MM.1S (cell line): ENCODE measurements at regions not wholly inside any gene's neighbourhood (a gene's known extent, or its start where the extent isn't known, plus 50 kb on each side); places are given as distances from the start of the nearest gene placed in this dataset.

Source experiments
- EZH2 ChIP-seq: fragments of 300-600 bp; sonication (generic); optimal IDR thresholded peaks from 2 replicates; pipeline ENCODE3; 2017; ENCODE audit warnings: low read depth, mild to moderate bottlenecking, antibody characterized with exemption, low read length, mixed read lengths
- EZH2phosphoT487 ChIP-seq: fragments of 300-600 bp; sonication (generic); IDR thresholded peaks from 2 replicates; pipeline ENCODE4 v1.6.1; 2018; ENCODE audit warnings: antibody characterized with exemption, low read length
- TF ChIP-seq, protein P1 (sequence below): fragments of 300-600 bp; sonication (generic); IDR thresholded peaks from 2 replicates; pipeline ENCODE4 v1.5.1; 2016; ENCODE audit warnings: antibody characterized with exemption, low read length, mixed read lengths

DNA sequence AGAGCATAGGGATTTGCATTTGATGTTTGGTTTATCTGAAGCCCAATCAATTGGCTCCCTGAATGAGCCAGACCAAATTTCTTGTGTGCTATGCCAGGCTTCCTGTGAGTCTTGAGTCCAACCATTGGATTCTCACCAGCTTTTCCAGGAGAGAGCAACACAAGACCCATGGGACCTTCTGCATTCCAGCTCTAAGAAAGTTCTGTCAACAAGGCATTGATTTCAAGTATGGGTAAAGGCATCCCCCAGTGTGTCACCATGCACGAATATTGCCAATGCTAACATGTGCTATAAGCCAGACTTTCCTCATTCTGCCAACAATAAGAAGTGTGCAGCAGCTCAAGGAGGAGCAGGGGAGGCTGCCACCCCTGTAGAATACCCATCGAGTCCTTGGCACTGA is 266.6 kb downstream of the ETAA1 start:
- TF ChIP-seq, protein P1, sequence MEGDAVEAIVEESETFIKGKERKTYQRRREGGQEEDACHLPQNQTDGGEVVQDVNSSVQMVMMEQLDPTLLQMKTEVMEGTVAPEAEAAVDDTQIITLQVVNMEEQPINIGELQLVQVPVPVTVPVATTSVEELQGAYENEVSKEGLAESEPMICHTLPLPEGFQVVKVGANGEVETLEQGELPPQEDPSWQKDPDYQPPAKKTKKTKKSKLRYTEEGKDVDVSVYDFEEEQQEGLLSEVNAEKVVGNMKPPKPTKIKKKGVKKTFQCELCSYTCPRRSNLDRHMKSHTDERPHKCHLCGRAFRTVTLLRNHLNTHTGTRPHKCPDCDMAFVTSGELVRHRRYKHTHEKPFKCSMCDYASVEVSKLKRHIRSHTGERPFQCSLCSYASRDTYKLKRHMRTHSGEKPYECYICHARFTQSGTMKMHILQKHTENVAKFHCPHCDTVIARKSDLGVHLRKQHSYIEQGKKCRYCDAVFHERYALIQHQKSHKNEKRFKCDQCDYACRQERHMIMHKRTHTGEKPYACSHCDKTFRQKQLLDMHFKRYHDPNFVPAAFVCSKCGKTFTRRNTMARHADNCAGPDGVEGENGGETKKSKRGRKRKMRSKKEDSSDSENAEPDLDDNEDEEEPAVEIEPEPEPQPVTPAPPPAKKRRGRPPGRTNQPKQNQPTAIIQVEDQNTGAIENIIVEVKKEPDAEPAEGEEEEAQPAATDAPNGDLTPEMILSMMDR, result no peak
- TF ChIP-seq EZH2 (no peak), EZH2phosphoT487 (no peak)
